ENCODE measurements at regions not wholly inside any gene's neighbourhood (a gene's known extent, or its start where the extent isn't known, plus 50 kb on each side); places are given as distances from the start of the nearest gene placed in this dataset.

- no peaks in the 10 kb centered on the region for H3K27me3 ChIP-seq (ENCODE audit: control insufficient read depth in 2 of 2, insufficient read depth in 2 of 2, low read length in 2 of 2)
- H3K9ac ChIP-seq (replicated peaks; ENCODE audit: extremely low read depth, insufficient read depth, low read length): no peak overlapping the region
- ChIA-PET POLR2A (no interaction called here), CTCF (no interaction called here)
- H3K9me1 ChIP-seq (replicated peaks; ENCODE audit: control insufficient read depth, extremely low read depth, insufficient read depth, low read length): no peaks in the 10 kb centered on the region
- no peaks in the 10 kb centered on the region for H3K79me2 ChIP-seq (ENCODE audit: control insufficient read depth, insufficient read depth, low read length)
- intact Hi-C loops (cut with micrococcal nuclease) (no loop called here), dilution Hi-C loops (cut with MboI; ENCODE audit: extremely low pct_ligation_motif_present, low sequenced_read_pairs) (no loop called here)
- H3K4me1 ChIP-seq (ENCODE audit: control insufficient read depth, extremely low read depth, insufficient read depth, low read length): no peaks in the 10 kb centered on the region
- DNase-seq (ENCODE audit: low read depth, low spot score) (no peak), FAIRE-seq (no peak)
- peaks cover 5% of the 10 kb centered on the region for H3K9me3 ChIP-seq (replicated peaks; ENCODE audit: control insufficient read depth, insufficient read depth, low read length)
- H4K20me1 ChIP-seq (replicated peaks; ENCODE audit: control insufficient read depth, extremely low read depth, insufficient read depth, low read length): no peaks in the 10 kb centered on the region
- no peak overlapping the region for H3K4me3 ChIP-seq (replicated peaks in 1 of 3; ENCODE audit: insufficient read depth in 1 of 3, low read depth in 1 of 3, low read length in 3 of 3)
- no peak for TF ChIP-seq MAX (IDR thresholded peaks at IDR 0.05; ENCODE audit: insufficient read depth, insufficient read length)
- no peak for TF ChIP-seq EZH2 (IDR thresholded peaks at IDR 0.05; ENCODE audit: borderline replicate concordance, low read depth, low read length, severe bottlenecking)
- no peak for TF ChIP-seq FOS (IDR thresholded peaks at IDR 0.05; ENCODE audit: borderline replicate concordance, insufficient read depth, low read length)
- no peak for TF ChIP-seq GATA2 (IDR thresholded peaks at IDR 0.05; ENCODE audit: insufficient read depth, insufficient read length, low read depth, low read length)
- TF ChIP-seq, protein P1, sequence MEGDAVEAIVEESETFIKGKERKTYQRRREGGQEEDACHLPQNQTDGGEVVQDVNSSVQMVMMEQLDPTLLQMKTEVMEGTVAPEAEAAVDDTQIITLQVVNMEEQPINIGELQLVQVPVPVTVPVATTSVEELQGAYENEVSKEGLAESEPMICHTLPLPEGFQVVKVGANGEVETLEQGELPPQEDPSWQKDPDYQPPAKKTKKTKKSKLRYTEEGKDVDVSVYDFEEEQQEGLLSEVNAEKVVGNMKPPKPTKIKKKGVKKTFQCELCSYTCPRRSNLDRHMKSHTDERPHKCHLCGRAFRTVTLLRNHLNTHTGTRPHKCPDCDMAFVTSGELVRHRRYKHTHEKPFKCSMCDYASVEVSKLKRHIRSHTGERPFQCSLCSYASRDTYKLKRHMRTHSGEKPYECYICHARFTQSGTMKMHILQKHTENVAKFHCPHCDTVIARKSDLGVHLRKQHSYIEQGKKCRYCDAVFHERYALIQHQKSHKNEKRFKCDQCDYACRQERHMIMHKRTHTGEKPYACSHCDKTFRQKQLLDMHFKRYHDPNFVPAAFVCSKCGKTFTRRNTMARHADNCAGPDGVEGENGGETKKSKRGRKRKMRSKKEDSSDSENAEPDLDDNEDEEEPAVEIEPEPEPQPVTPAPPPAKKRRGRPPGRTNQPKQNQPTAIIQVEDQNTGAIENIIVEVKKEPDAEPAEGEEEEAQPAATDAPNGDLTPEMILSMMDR (IDR thresholded peaks at IDR 0.05; ENCODE audit: extremely low read depth in 1 of 2, insufficient read depth in 1 of 2, low read depth in 1 of 2, low read length in 2 of 2): no peak
- TF ChIP-seq POLR2AphosphoS5 (IDR thresholded peaks at IDR 0.05; ENCODE audit: insufficient read depth, low read depth, low read length): no peak
- TF ChIP-seq POLR2A (IDR thresholded peaks at IDR 0.05; ENCODE audit: low read depth, low read length): no peak
- no peak for TF ChIP-seq JUN (IDR thresholded peaks at IDR 0.05; ENCODE audit: borderline replicate concordance, insufficient read depth, insufficient read length, low read depth)
- no peak for TF ChIP-seq MYC (IDR thresholded peaks at IDR 0.05; ENCODE audit: low read depth, low read length)
- H3K36me3 ChIP-seq (ENCODE audit: control insufficient read depth in 2 of 2, extremely low read depth in 1 of 2, insufficient read depth in 2 of 2, low read length in 2 of 2): no peaks in the 10 kb centered on the region
- no peak overlapping the region for H3K27ac ChIP-seq (ENCODE audit: insufficient read depth, low read depth, low read length)
- H3K4me2 ChIP-seq (ENCODE audit: insufficient read depth, low read length): no peak overlapping the region
- no TSS peak for BruUV-seq (replicated peaks)
- no peak overlapping the region for H2AFZ ChIP-seq (ENCODE audit: low read depth, low read length)
These were observed 242.3 kb upstream of the BRINP1 start for GRCh38 chr9:119611565-119611964.

All from endothelial cell of umbilical vein (primary cell).